ENCODE measurements at regions not wholly inside any gene's neighbourhood (a gene's known extent, or its start where the extent isn't known, plus 50 kb on each side); places are given as distances from the start of the nearest gene placed in this dataset.

DNA sequence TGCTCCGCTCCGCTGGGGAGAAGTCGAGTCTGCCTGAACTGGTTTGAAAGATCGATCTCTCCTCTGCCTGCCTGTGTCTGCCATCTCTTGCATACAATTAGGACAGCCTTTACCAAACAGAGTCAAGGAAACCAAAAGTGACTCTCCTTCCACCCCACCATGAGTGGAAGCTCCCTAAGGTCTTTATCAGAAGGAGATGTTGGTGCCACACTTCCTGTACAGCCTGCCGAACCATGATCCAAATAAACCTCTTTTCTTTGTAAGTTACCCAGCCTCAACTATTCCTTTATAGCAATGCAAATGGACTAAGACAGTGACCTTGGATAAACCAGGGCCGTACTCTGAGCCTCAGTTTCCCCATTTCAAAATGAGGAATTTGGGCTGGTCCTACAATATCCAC lies 106.3 kb upstream of the GDF10 start:
- TF ChIP-seq POLR2A (IDR thresholded peaks at IDR 0.05), result no peak
- TF ChIP-seq, protein P1, sequence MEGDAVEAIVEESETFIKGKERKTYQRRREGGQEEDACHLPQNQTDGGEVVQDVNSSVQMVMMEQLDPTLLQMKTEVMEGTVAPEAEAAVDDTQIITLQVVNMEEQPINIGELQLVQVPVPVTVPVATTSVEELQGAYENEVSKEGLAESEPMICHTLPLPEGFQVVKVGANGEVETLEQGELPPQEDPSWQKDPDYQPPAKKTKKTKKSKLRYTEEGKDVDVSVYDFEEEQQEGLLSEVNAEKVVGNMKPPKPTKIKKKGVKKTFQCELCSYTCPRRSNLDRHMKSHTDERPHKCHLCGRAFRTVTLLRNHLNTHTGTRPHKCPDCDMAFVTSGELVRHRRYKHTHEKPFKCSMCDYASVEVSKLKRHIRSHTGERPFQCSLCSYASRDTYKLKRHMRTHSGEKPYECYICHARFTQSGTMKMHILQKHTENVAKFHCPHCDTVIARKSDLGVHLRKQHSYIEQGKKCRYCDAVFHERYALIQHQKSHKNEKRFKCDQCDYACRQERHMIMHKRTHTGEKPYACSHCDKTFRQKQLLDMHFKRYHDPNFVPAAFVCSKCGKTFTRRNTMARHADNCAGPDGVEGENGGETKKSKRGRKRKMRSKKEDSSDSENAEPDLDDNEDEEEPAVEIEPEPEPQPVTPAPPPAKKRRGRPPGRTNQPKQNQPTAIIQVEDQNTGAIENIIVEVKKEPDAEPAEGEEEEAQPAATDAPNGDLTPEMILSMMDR (IDR thresholded peaks at IDR 0.05), result no peak
